Neural progenitor cell (in vitro differentiated cells): ENCODE measurements at regions not wholly inside any gene's neighbourhood (a gene's known extent, or its start where the extent isn't known, plus 50 kb on each side); places are given as distances from the start of the nearest gene placed in this dataset.

Experiments used
- EZH2 ChIP-seq: fragments of 200-600 bp; sonication (generic); IDR thresholded peaks from 2 replicates; pipeline ENCODE4 v1.6.1; 2017; ENCODE audit warnings: antibody characterized with exemption, mild to moderate bottlenecking, moderate library complexity
- TF ChIP-seq, protein P1 (sequence below): fragments of 200-600 bp; sonication (generic); IDR thresholded peaks from 2 replicates; pipeline ENCODE4 v1.5.1; 2017; ENCODE audit warnings: antibody characterized with exemption, mild to moderate bottlenecking

DNA sequence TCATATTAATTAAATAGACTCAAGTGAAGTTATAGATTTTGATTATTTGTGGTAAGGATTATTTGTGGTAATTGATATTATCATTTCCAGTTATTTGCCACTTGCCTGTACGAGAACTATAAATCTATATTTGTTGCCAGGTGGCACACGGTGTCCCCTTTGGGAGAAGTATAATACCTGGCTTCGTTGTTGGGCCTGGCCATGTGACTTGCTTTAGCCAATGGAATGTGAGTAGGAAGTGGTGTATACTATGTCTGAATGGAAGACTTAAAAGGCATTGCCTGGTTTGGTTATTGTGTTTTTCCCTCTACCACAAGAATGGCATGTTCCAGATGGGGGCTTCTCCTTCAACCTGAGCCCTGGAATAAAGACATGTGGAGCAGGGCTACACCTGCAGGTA, 228.1 kb downstream of the CDC5L start:
- TF ChIP-seq, protein P1, sequence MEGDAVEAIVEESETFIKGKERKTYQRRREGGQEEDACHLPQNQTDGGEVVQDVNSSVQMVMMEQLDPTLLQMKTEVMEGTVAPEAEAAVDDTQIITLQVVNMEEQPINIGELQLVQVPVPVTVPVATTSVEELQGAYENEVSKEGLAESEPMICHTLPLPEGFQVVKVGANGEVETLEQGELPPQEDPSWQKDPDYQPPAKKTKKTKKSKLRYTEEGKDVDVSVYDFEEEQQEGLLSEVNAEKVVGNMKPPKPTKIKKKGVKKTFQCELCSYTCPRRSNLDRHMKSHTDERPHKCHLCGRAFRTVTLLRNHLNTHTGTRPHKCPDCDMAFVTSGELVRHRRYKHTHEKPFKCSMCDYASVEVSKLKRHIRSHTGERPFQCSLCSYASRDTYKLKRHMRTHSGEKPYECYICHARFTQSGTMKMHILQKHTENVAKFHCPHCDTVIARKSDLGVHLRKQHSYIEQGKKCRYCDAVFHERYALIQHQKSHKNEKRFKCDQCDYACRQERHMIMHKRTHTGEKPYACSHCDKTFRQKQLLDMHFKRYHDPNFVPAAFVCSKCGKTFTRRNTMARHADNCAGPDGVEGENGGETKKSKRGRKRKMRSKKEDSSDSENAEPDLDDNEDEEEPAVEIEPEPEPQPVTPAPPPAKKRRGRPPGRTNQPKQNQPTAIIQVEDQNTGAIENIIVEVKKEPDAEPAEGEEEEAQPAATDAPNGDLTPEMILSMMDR = no peak
- TF ChIP-seq EZH2 = no peak
